GM12892 (cell line): ENCODE measurements at regions not wholly inside any gene's neighbourhood (a gene's known extent, or its start where the extent isn't known, plus 50 kb on each side); places are given as distances from the start of the nearest gene placed in this dataset.

Experiments used
- POLR2A ChIP-seq: IDR thresholded peaks from 2 replicates; pipeline ENCODE4 v1.6.1; 2011; ENCODE audit warnings: low read depth, low read length, control low read depth
- POLR2AphosphoS5 ChIP-seq: IDR thresholded peaks from 2 replicates; pipeline ENCODE4 v1.6.1; 2011; ENCODE audit warnings: low read depth, low read length, control low read depth

GRCh38 chr12:78759367-78759766 lies 105.2 kb upstream of the SYT1 start:
- TF ChIP-seq POLR2A (no peak), POLR2AphosphoS5 (no peak)
